Ishikawa (cell line): ENCODE measurements at regions not wholly inside any gene's neighbourhood (a gene's known extent, or its start where the extent isn't known, plus 50 kb on each side); places are given as distances from the start of the nearest gene placed in this dataset.

ENCODE experiments used
- CEBPB ChIP-seq: IDR thresholded peaks from 2 replicates; pipeline ENCODE4 v1.6.1; 2012
- CREB1 ChIP-seq: IDR thresholded peaks from 2 replicates; pipeline ENCODE4 v1.6.1; 2012; ENCODE audit warnings: low read depth
- EGR1 ChIP-seq: IDR thresholded peaks from 2 replicates; pipeline ENCODE4 v1.6.1; 2012
- EP300 ChIP-seq: IDR thresholded peaks from 2 replicates; pipeline ENCODE4 v1.6.1; 2012; ENCODE audit warnings: borderline replicate concordance
- FOXM1 ChIP-seq: IDR thresholded peaks from 2 replicates; pipeline ENCODE4 v1.6.1; 2012; ENCODE audit warnings: low read depth, borderline replicate concordance
- NFIC ChIP-seq: IDR thresholded peaks from 2 replicates; pipeline ENCODE4 v1.6.1; 2012
- RAD21 ChIP-seq: IDR thresholded peaks from 2 replicates; pipeline ENCODE4 v1.6.1; 2012; ENCODE audit warnings: low read depth
- REST ChIP-seq: IDR thresholded peaks from 2 replicates; pipeline ENCODE4 v1.6.1; 2012; ENCODE audit warnings: low read depth, mild to moderate bottlenecking
- TAF1 ChIP-seq: IDR thresholded peaks from 2 replicates; pipeline ENCODE4 v1.6.1; 2012; ENCODE audit warnings: low read depth, mild to moderate bottlenecking
- TCF12 ChIP-seq: IDR thresholded peaks from 2 replicates; pipeline ENCODE4 v1.6.1; 2012; ENCODE audit warnings: low read depth
- TEAD4 ChIP-seq: IDR thresholded peaks from 2 replicates; pipeline ENCODE4 v1.6.1; 2012
- YY1 ChIP-seq: IDR thresholded peaks from 2 replicates; pipeline ENCODE4 v1.6.1; 2012; ENCODE audit warnings: low read depth
- ZBTB7A ChIP-seq: IDR thresholded peaks from 2 replicates; pipeline ENCODE4 v1.6.1; 2012; ENCODE audit warnings: low read depth
- TF ChIP-seq, protein P1 (sequence below): IDR thresholded peaks from 2 replicates; pipeline ENCODE4 v1.6.1; 2012
- TF ChIP-seq, protein P2 (sequence below): IDR thresholded peaks from 2 replicates; pipeline ENCODE4 v1.6.1; 2012

DNA sequence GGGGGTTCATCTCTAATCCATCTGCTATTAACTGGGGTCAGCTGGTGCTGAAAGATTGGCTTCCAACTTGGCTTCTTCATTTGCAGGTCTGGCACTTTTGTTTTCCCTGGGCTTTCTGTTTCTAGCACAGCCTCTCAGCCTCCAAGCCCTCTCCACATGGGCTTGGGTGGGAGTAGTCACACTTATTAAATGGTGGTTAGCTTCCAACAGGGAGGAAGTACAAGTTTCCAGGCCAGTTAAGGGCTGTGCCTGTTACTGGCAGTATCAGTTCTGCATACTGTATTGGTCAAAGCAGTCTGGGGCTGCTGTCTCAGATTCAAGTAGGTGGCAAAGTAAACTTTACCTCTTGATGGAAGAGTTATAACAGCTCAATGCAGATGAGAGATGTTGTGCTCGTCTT, 627.1 kb upstream of the CCDC54 start:
- TF ChIP-seq EGR1 (no peak), TAF1 (no peak), TCF12 (no peak), REST (no peak), YY1 (no peak), EP300 (no peak), RAD21 (no peak), ZBTB7A (no peak), CEBPB (no peak), TEAD4 (no peak), FOXM1 (no peak), NFIC (no peak), CREB1 (no peak)
- TF ChIP-seq, protein P1, sequence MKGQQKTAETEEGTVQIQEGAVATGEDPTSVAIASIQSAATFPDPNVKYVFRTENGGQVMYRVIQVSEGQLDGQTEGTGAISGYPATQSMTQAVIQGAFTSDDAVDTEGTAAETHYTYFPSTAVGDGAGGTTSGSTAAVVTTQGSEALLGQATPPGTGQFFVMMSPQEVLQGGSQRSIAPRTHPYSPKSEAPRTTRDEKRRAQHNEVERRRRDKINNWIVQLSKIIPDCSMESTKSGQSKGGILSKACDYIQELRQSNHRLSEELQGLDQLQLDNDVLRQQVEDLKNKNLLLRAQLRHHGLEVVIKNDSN, result no peak
- TF ChIP-seq, protein P2, sequence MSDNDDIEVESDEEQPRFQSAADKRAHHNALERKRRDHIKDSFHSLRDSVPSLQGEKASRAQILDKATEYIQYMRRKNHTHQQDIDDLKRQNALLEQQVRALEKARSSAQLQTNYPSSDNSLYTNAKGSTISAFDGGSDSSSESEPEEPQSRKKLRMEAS, result no peak

DNA sequence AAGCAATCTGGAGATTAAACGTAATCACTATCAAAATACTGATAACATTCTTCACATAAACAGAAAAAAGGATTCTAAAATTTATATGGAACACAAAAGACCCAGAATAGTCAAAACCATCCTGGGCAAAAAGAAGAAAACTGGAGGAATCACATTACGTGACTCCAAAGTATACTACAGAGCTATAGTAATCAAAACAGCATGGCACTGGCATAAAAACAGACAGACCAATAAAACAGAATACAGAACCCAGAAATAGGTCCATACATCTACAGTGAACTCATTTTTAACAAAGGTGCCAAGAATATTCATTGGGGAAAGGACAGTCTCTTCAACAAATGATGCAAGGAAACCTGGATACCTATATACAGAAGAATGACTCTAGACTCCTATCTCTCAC, 621.9 kb upstream of the CCDC54 start:
- no peak for TF ChIP-seq TAF1
- no peak for TF ChIP-seq REST
- no peak for TF ChIP-seq TCF12
- TF ChIP-seq TEAD4, result no peak
- TF ChIP-seq NFIC, result no peak

GRCh38 chr3:106756901-106757300, 620.3 kb upstream of the CCDC54 start:
- TF ChIP-seq CEBPB (no peak), CREB1 (no peak), EGR1 (no peak), REST (no peak), TAF1 (no peak), ZBTB7A (no peak), YY1 (no peak), EP300 (no peak), FOXM1 (no peak), TEAD4 (no peak), RAD21 (no peak)
- TF ChIP-seq, protein P2, result no peak

DNA sequence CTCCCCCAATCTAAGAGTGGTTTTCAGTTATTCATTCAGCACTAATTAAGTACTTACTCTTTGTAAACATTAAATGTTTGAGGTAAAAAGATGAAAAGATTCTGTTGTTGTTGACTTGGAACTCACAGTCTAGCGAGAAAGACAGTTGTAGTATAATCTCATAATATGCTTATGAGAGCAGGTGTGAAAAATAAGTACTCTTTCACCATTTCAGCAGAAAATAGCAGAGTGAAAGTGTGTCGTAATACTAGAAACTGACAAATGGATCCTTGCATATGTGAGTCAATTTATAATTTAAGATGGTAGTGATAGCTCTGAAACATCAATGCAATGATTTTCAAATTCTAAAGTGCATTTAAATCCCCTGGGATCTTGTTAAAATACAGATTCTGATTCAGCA, 618.8 kb upstream of the CCDC54 start:
- TF ChIP-seq EP300, result no peak
- no peak for TF ChIP-seq YY1
- TF ChIP-seq CEBPB, result no peak
- no peak for TF ChIP-seq RAD21
- TF ChIP-seq, protein P1, result no peak
- no peak for TF ChIP-seq REST
- TF ChIP-seq TAF1, result no peak
- TF ChIP-seq FOXM1, result no peak
- TF ChIP-seq EGR1, result no peak
